BE2C (cell line): ENCODE measurements at regions not wholly inside any gene's neighbourhood (a gene's known extent, or its start where the extent isn't known, plus 50 kb on each side); places are given as distances from the start of the nearest gene placed in this dataset.

ENCODE experiments used
- DNase-seq: peaks from one replicate; pipeline ENCODE4 v3.0.0-alpha.2; 2020
- H3K27me3 ChIP-seq: fragments of 250-450 bp; sonication (Bioruptor Pico); 2 replicates; pipeline ENCODE4 v1.5.1; 2020; ENCODE audit warnings: mild to moderate bottlenecking
- H3K36me3 ChIP-seq: fragments of 250-450 bp; sonication (Bioruptor Pico); 2 replicates; pipeline ENCODE4 v1.5.1; 2020; ENCODE audit warnings: mild to moderate bottlenecking
- H3K4me1 ChIP-seq: fragments of 250-450 bp; sonication (Bioruptor Pico); 2 replicates; pipeline ENCODE4 v1.5.1; 2020
- H3K4me3 ChIP-seq: 2 replicates; pipeline ENCODE4 v1.5.1; 2011; ENCODE audit warnings: low read depth, low read length
- H3K9me3 ChIP-seq: fragments of 250-450 bp; sonication (Bioruptor Pico); 2 replicates; pipeline ENCODE4 v1.5.1; 2020
- CTCF ChIP-seq: IDR thresholded peaks from 2 replicates; pipeline ENCODE4 v1.5.1; 2012; ENCODE audit warnings: mild to moderate bottlenecking, low read depth, low read length

- no peaks in the 10 kb centered on the region for H3K36me3 ChIP-seq
- no peak for DNase-seq
- peaks cover 52% of the 10 kb centered on the region for H3K27me3 ChIP-seq
- H3K4me1 ChIP-seq, result 0 out of 2 replicates have a peak, but pooled peaks cover 2% of the 10 kb centered on the region
- no peak for TF ChIP-seq CTCF
- no peaks in the 10 kb centered on the region for H3K9me3 ChIP-seq
- no peak overlapping the region for H3K4me3 ChIP-seq
Measured at GRCh38 chr3:184481984-184482671, 79.5 kb upstream of the EPHB3 start.

GRCh38 chr3:184485241-184485640 lies 76.3 kb upstream of the EPHB3 start:
- H3K4me1 ChIP-seq, result 0 out of 2 replicates have a peak, but pooled peaks cover 2% of the 10 kb centered on the region
- no peaks in the 10 kb centered on the region for H3K36me3 ChIP-seq
- no peak for DNase-seq
- no peak for TF ChIP-seq CTCF
- H3K27me3 ChIP-seq, result peaks cover 59% of the 10 kb centered on the region
- H3K9me3 ChIP-seq, result no peaks in the 10 kb centered on the region
- no peak overlapping the region for H3K4me3 ChIP-seq

DNA sequence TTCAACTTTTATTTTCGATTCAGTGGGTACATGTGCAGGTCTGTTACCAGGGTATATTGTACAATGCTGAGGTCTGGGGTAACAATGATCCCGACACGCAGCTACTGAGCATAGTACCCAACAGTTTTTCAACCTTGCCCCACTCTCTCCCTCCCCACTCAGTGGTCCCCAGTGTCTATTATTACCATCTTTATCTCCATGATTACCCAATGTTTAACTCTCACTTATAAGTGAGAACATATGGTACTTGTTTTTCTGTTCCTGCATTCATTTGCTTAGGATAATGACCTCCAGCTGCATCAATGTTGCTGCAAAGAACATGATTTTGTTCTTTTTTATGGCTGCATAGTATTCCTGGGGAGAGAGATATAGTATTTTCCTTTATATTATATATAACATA lies 75.7 kb upstream of the EPHB3 start:
- Histone ChIP-seq H3K9me3 (no peaks in the 10 kb centered on the region), H3K27me3 (peaks cover 60% of the 10 kb centered on the region), H3K36me3 (no peaks in the 10 kb centered on the region), H3K4me3 (no peak overlapping the region), H3K4me1 (0 out of 2 replicates have a peak, but pooled peaks cover 2% of the 10 kb centered on the region)
- DNase-seq, result no peak
- no peak for TF ChIP-seq CTCF

DNA sequence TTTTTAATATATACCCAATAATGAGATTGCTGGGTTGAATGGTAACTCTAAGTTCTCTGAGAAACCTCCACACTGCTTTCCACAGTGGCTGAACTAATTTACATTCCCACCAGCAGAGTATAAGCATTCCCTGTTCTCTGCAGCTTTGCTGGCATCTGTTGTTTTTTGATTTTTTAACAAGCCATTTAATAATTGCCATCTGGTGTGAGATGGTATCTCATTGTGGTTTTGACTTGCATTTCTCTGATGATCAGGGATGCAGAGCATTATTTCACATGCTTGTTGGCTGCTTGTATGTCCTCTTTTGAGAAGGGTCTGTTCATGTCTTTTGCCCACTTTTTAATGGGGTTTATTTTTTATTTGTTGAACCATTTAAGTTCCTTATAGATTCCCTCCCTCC lies 75.0 kb upstream of the EPHB3 start:
- no peak for TF ChIP-seq CTCF
- H3K4me3 ChIP-seq, result no peak overlapping the region
- peaks cover 65% of the 10 kb centered on the region for H3K27me3 ChIP-seq
- 0 out of 2 replicates have a peak, but pooled peaks cover 2% of the 10 kb centered on the region for H3K4me1 ChIP-seq
- DNase-seq, result no peak
- no peaks in the 10 kb centered on the region for H3K36me3 ChIP-seq
- no peaks in the 10 kb centered on the region for H3K9me3 ChIP-seq

DNA sequence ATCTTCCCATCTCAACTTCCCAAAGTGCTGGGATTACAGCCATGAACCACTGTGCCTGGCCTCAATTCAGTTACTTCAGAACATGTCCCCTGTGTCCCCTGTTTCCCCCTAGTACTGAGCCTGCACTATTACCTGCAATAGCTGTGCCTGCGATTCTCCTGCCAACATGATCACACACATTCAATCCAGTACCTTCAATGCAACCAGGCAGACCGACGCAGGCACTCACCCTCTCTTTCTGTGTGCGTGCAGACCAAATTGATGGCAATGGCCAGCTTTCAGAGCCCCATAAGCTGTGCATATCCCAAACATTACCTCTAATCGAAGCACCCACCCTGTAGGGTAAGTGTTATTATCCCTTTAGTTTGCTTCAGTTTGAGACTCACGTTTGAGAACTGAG lies 73.0 kb upstream of the EPHB3 start:
- Histone ChIP-seq H3K36me3 (no peaks in the 10 kb centered on the region), H3K4me1 (no peaks in the 10 kb centered on the region), H3K9me3 (no peaks in the 10 kb centered on the region), H3K4me3 (no peak overlapping the region), H3K27me3 (peaks cover 76% of the 10 kb centered on the region)
- DNase-seq, result no peak
- TF ChIP-seq CTCF, result no peak

DNA sequence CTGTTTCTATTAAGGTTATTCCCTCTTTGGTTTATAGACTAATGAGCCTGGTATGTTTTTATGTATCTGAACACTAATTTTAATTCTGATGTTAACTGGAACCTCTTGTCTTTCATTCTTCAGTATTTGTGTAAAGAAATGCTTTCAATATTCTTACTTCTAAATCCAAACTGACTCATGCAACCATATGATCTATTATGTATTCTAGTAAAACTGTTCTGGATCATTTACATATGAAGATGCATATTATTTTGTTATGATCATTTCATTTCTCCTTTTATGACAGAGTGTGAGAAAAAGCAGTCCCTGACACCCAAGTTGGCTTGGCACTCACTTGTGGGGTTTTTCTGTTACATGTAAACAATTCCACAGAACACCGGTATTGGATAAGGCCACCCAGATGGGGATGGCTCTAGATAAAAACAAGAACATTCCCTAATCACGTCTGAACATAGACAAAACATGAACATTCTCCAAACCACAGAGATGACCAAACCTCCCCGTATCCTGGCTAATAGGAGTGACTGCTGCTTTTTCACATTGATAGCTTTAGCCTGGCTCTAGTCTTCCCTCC lies 72.2 kb upstream of the EPHB3 start:
- H3K27me3 ChIP-seq, result peaks cover 83% of the 10 kb centered on the region
- no peak for DNase-seq
- H3K36me3 ChIP-seq, result no peaks in the 10 kb centered on the region
- TF ChIP-seq CTCF, result no peak
- no peaks in the 10 kb centered on the region for H3K4me1 ChIP-seq
- H3K9me3 ChIP-seq, result no peaks in the 10 kb centered on the region
- H3K4me3 ChIP-seq, result no peak overlapping the region
